ENCODE measurements at regions not wholly inside any gene's neighbourhood (a gene's known extent, or its start where the extent isn't known, plus 50 kb on each side); places are given as distances from the start of the nearest gene placed in this dataset.

DNA sequence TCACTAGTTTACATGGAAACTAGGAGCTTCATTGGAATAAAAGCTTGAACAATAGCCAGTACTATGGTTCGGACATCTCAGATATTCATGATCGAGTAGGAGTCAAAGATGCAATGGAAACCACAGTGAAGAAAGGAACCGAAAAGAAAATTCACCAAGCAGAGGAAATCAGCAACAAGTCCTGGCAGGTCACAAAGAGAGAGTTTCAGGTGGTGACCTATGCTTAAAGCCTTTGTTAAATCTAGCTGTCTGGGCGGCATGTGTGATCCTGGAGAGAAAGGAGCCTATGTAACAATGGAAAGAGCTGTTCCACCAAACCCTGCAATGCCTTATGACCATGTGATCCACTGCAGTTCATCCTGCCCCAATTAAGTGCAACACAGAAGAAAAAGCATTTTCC, 68.9 kb upstream of the POU2AF2 start (continued):
- TF ChIP-seq EED (IDR thresholded peaks at IDR 0.05; ENCODE audit: low read depth) (0 out of 2 replicates have a peak, but pooled peaks have one; percentile 43), ETV6 (conservative IDR thresholded peaks at IDR 0.05 in 1 of 2, IDR thresholded peaks at IDR 0.05 in 1 of 2; ENCODE audit: borderline replicate concordance in 1 of 2, low read depth in 1 of 2) (peak in 1 of 2 experiments; percentile 75; a peak in 2 of 4 replicates), TCF12 (IDR thresholded peaks at IDR 0.05; ENCODE audit: low read depth, low read length) (no peak)
- TF ChIP-seq, protein P1, sequence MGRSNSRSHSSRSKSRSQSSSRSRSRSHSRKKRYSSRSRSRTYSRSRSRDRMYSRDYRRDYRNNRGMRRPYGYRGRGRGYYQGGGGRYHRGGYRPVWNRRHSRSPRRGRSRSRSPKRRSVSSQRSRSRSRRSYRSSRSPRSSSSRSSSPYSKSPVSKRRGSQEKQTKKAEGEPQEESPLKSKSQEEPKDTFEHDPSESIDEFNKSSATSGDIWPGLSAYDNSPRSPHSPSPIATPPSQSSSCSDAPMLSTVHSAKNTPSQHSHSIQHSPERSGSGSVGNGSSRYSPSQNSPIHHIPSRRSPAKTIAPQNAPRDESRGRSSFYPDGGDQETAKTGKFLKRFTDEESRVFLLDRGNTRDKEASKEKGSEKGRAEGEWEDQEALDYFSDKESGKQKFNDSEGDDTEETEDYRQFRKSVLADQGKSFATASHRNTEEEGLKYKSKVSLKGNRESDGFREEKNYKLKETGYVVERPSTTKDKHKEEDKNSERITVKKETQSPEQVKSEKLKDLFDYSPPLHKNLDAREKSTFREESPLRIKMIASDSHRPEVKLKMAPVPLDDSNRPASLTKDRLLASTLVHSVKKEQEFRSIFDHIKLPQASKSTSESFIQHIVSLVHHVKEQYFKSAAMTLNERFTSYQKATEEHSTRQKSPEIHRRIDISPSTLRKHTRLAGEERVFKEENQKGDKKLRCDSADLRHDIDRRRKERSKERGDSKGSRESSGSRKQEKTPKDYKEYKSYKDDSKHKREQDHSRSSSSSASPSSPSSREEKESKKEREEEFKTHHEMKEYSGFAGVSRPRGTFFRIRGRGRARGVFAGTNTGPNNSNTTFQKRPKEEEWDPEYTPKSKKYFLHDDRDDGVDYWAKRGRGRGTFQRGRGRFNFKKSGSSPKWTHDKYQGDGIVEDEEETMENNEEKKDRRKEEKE (IDR thresholded peaks at IDR 0.05): no peak

DNA sequence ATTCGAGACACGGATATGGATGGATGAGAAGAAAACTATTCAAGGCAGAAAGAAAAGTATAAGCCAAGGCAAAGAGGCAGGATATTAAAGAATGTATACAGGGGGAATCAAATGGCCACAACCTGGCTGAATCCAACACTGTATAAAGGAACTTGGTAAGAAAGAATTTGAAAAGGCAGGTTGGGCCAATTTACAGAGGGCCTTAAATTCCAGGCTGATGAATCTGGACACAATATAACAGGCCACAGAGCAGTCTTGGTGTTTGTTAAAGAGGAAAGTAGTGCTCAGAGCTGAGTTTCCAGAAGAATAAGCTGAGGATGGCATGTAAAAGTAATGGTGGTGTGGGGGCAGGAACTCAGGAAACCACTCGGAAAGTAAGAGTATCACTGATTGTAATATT, 72.3 kb upstream of the POU2AF2 start:
- in situ Hi-C loops (cut with MboI): no loop called here
- DNase-seq (ENCODE audit: low read depth, low spot score) (no peak), ATAC-seq (no peak), FAIRE-seq (no peak)
- ChIA-PET POLR2A (no interaction called here), SMC1A (ENCODE audit: uncharacterized antibody, unreplicated experiment) (no interaction called here), CTCF (no interaction called here), RAD21 (ENCODE audit: unreplicated experiment) (no interaction called here)
- no peaks in the 10 kb centered on the region for H4K20me1 ChIP-seq (ENCODE audit: control insufficient read depth, insufficient read depth)
- no TSS peak for BruUV-seq (replicated peaks)
- no peaks in the 10 kb centered on the region for H3K79me2 ChIP-seq (ENCODE audit: control insufficient read depth, insufficient read depth, low read length)
- H3K9ac ChIP-seq (ENCODE audit: control insufficient read depth, insufficient read depth, low read length): no peak overlapping the region
- peaks cover 27% of the 10 kb centered on the region for H3K4me1 ChIP-seq (ENCODE audit: control insufficient read depth, insufficient read depth, low read length)
- intact Hi-C loops (cut with micrococcal nuclease; ENCODE audit: unreplicated experiment): no loop called here
- no peak overlapping the region for H3K4me3 ChIP-seq
- H2AFZ ChIP-seq (ENCODE audit: control insufficient read depth, low read depth, low read length): no peak overlapping the region
- no peaks in the 10 kb centered on the region for H3K27me3 ChIP-seq (replicated peaks in 1 of 2; ENCODE audit: control insufficient read depth in 2 of 2, insufficient read depth in 2 of 2, low read length in 1 of 2)
- 41% methylated on average over 3 of the region's 3 CpGs for WGBS (ENCODE audit: insufficient coverage, insufficient replicate concordance, low lambda C conversion rate, missing lambda C conversion rate)
- no peaks in the 10 kb centered on the region for H3K9me3 ChIP-seq (replicated peaks; ENCODE audit: control insufficient read depth, insufficient read depth, low read length)
- H3K27ac ChIP-seq (ENCODE audit: control insufficient read depth, insufficient read depth): no peak overlapping the region
- no peak overlapping the region for H3K4me2 ChIP-seq (ENCODE audit: control insufficient read depth, insufficient read depth)
- TF ChIP-seq TBL1XR1 (IDR thresholded peaks at IDR 0.05; ENCODE audit: low read depth, low read length) (no peak), NBN (IDR thresholded peaks at IDR 0.05) (no peak), KDM1A (IDR thresholded peaks at IDR 0.05; ENCODE audit: borderline replicate concordance) (no peak), CBX3 (IDR thresholded peaks at IDR 0.05; ENCODE audit: borderline replicate concordance, low read depth) (no peak), BMI1 (IDR thresholded peaks at IDR 0.05; ENCODE audit: borderline replicate concordance) (no peak), ETV6 (conservative IDR thresholded peaks at IDR 0.05 in 1 of 2, IDR thresholded peaks at IDR 0.05 in 1 of 2; ENCODE audit: borderline replicate concordance in 1 of 2, low read depth in 1 of 2) (no peak), RFX5 (IDR thresholded peaks at IDR 0.05; ENCODE audit: low read depth, low read length) (no peak), SMC3 (IDR thresholded peaks at IDR 0.05; ENCODE audit: borderline replicate concordance, low read length) (no peak), SP1 (IDR thresholded peaks at IDR 0.05; ENCODE audit: low read depth, low read length) (no peak), GABPA (IDR thresholded peaks at IDR 0.05; ENCODE audit: low read depth) (no peak), ESRRA (IDR thresholded peaks at IDR 0.05; ENCODE audit: low read length) (no peak), SMARCA5 (IDR thresholded peaks at IDR 0.05) (no peak), ZBED1 (IDR thresholded peaks at IDR 0.05; ENCODE audit: borderline replicate concordance) (no peak), YBX1 (IDR thresholded peaks at IDR 0.05) (no peak)
- H3K36me3 ChIP-seq (ENCODE audit: control insufficient read depth in 2 of 2, insufficient read depth in 2 of 2, low read length in 1 of 2): no peaks in the 10 kb centered on the region

Measured in GM12878 (cell line).